Upper lobe of left lung (tissue), 4 donors: ENCODE measurements at regions not wholly inside any gene's neighbourhood (a gene's known extent, or its start where the extent isn't known, plus 50 kb on each side); places are given as distances from the start of the nearest gene placed in this dataset.

Experiments
- CTCF ChIP-seq, 6 experiments: fragments of 450-650 bp in 4 of 6; fragments of 200-600 bp in 2 of 6; sonication (generic) in 2 of 6; IDR thresholded peaks; one replicate each; pipeline ENCODE4 v1.5.1; 2016 to 2019; ENCODE audit warnings: antibody characterized with exemption in 6 of 6
- EP300 ChIP-seq, 4 donors: sonication (generic); formaldehyde crosslinking; IDR thresholded peaks; one replicate each; pipeline ENCODE4 v1.5.1; 2017; ENCODE audit warnings: antibody characterized with exemption in 4 of 4, control low read depth in 2 of 4

- TF ChIP-seq CTCF (IDR thresholded peaks at IDR 0.05) (no peak), EP300 (IDR thresholded peaks at IDR 0.05) (no peak)
Measured at GRCh38 chr1:115495625-115496024, 146.1 kb upstream of the VANGL1 start.
